ENCODE measurements at regions not wholly inside any gene's neighbourhood (a gene's known extent, or its start where the extent isn't known, plus 50 kb on each side); places are given as distances from the start of the nearest gene placed in this dataset.

DNA sequence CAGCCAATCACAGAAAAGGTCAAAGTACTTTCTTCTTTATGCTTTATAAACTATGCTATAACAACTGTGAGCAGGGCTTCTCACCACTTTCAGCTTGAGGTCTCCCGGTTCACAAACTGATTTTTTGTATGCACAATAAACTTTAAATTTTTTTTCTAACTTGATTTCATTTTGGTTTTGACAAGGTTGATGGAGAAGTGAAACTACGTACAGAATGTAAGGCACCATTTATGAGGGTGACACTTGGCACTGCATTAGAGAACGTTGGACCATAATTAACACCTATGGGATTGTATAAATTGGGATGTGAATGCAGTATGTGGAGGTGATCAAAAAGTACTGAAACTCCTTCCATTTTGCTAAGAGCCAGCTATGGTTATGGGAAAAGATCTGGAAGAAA lies 857.9 kb upstream of the HTR2C start:
- Histone ChIP-seq H3K27me3 (ENCODE audit: control insufficient read depth, insufficient read depth, low read length) (no peaks in the 10 kb centered on the region), H3K9me3 (ENCODE audit: control insufficient read depth, insufficient read depth, low read length) (no peaks in the 10 kb centered on the region), H3K36me3 (ENCODE audit: control insufficient read depth, insufficient read depth, low read length) (no peaks in the 10 kb centered on the region), H3K4me1 (ENCODE audit: control insufficient read depth, insufficient read depth, low read length) (no peaks in the 10 kb centered on the region), H3K9ac (ENCODE audit: low read depth, low read length) (no peak overlapping the region), H3K4me3 (ENCODE audit: low read depth, low read length) (no peak overlapping the region)

DNA sequence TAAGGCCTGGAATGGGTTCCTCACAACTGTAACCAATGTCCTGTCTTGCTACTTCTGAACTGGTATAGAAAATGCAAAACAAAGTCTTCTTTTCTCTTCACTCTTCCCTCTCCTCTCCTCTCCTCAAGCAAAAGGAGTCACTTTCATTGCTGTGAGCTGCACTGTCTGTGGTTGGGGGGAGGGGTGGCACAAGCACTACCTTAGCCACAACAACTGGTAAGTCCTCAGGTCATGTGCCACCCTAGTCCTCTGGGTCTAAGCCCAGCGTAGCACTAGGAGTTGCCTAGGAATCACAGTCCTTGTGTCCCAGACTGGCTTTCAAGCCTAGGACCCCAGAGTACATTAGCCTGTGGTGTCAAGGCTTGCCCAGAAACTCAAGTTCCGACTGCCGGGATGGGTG lies 859.3 kb upstream of the AMOT start:
- Histone ChIP-seq H3K4me1 (ENCODE audit: control insufficient read depth, insufficient read depth, low read length) (no peaks in the 10 kb centered on the region), H3K27me3 (ENCODE audit: control insufficient read depth, insufficient read depth, low read length) (no peaks in the 10 kb centered on the region), H3K9ac (ENCODE audit: low read depth, low read length) (no peak overlapping the region), H3K36me3 (ENCODE audit: control insufficient read depth, insufficient read depth, low read length) (peaks cover 2% of the 10 kb centered on the region), H3K9me3 (ENCODE audit: control insufficient read depth, insufficient read depth, low read length) (peaks cover 5% of the 10 kb centered on the region), H3K4me3 (ENCODE audit: low read depth, low read length) (no peak overlapping the region)

DNA sequence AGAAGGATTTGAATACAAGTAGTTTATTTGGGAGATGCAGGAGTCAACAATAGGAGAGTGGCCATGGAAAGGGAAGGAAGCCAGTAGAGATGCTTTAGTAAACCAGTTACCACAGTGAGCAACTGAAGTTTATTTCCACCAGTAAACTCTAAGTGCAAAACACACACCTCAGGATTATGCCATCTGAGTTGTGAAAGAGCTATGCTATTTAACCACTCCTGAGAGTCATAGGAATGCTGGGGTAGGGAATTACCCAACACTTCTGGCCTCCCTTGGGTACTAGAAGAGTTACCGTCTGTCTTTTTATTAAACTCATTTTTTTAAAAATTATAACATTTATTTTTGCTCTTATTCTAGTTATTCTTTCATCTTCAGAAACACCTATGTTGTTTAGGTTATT lies 834.6 kb upstream of the AMOT start:
- peaks cover 10% of the 10 kb centered on the region for H3K4me1 ChIP-seq (ENCODE audit: control insufficient read depth, insufficient read depth, low read length)
- no peaks in the 10 kb centered on the region for H3K27me3 ChIP-seq (ENCODE audit: control insufficient read depth, insufficient read depth, low read length)
- H3K9me3 ChIP-seq (ENCODE audit: control insufficient read depth, insufficient read depth, low read length) = no peaks in the 10 kb centered on the region
- no peak overlapping the region for H3K9ac ChIP-seq (ENCODE audit: low read depth, low read length)
- H3K36me3 ChIP-seq (ENCODE audit: control insufficient read depth, insufficient read depth, low read length) = no peaks in the 10 kb centered on the region
- no peak overlapping the region for H3K4me3 ChIP-seq (ENCODE audit: low read depth, low read length)

DNA sequence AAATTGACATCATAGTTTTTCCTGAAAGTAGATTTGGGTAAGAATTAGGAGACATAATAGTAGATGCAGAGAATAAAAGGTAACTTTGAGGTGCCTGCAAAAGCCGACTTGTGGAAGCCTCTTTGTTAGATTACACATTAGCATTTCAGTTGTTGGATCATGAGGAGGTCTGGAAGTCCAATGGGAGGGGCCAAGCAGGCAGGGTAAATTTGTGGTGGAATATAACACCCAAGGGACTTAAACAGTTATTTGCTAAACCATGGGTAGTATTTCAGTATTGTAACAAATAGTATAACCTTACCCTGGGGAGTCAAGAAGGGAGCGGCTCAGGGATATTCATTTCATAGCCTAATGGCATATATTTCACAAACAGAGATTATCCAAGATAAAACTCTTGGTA lies 810.7 kb upstream of the AMOT start:
- Histone ChIP-seq H3K9me3 (ENCODE audit: control insufficient read depth, insufficient read depth, low read length) (no peaks in the 10 kb centered on the region), H3K27me3 (ENCODE audit: control insufficient read depth, insufficient read depth, low read length) (no peaks in the 10 kb centered on the region), H3K9ac (ENCODE audit: low read depth, low read length) (no peak overlapping the region), H3K4me1 (ENCODE audit: control insufficient read depth, insufficient read depth, low read length) (peaks cover 10% of the 10 kb centered on the region), H3K4me3 (ENCODE audit: low read depth, low read length) (no peak overlapping the region), H3K36me3 (ENCODE audit: control insufficient read depth, insufficient read depth, low read length) (no peaks in the 10 kb centered on the region)

DNA sequence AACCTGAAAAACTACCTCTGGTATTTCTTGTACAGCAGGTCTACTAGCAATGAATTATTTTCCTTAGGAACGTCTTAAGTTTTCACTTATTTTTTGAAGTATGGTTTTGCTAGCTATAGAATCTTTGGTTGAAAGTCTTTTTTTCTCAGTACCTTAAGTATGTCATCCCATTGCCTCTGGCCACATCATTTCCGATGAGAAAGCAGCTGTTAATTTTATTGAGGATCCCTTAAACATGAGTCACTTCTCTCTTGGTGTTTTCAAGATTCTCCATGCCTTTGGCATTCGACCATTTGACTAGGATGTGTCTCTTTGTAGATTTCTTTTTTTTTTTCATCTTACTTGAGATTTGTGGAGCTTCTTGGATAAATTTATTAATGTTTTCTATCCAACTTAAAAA lies 803.8 kb upstream of the AMOT start:
- Histone ChIP-seq H3K36me3 (ENCODE audit: control insufficient read depth, insufficient read depth, low read length) (no peaks in the 10 kb centered on the region), H3K9me3 (ENCODE audit: control insufficient read depth, insufficient read depth, low read length) (no peaks in the 10 kb centered on the region), H3K27me3 (ENCODE audit: control insufficient read depth, insufficient read depth, low read length) (no peaks in the 10 kb centered on the region), H3K4me1 (ENCODE audit: control insufficient read depth, insufficient read depth, low read length) (no peaks in the 10 kb centered on the region), H3K9ac (ENCODE audit: low read depth, low read length) (no peak overlapping the region), H3K4me3 (ENCODE audit: low read depth, low read length) (no peak overlapping the region)

DNA sequence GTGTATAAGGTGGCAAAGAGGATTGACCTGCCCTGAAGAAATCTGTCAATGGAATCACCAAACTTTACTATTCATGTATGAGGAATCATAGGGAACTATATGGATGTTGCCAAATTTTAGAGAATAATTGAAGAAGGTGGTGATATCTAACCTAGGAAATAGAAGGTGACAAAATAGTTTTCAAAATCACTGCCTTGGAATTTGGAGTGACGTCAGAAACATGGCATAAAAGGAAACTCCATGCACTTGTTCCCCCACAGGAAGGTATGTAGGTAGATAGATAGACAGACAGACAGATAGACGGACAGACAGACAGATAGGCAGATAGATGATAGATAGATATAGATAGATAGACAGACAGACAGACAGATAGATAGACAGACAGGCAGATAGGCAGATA lies 793.9 kb upstream of the AMOT start:
- Histone ChIP-seq H3K9ac (ENCODE audit: low read depth, low read length) (no peak overlapping the region), H3K9me3 (ENCODE audit: control insufficient read depth, insufficient read depth, low read length) (no peaks in the 10 kb centered on the region), H3K36me3 (ENCODE audit: control insufficient read depth, insufficient read depth, low read length) (no peaks in the 10 kb centered on the region), H3K4me1 (ENCODE audit: control insufficient read depth, insufficient read depth, low read length) (no peaks in the 10 kb centered on the region), H3K27me3 (ENCODE audit: control insufficient read depth, insufficient read depth, low read length) (no peaks in the 10 kb centered on the region), H3K4me3 (ENCODE audit: low read depth, low read length) (no peak overlapping the region)

DNA sequence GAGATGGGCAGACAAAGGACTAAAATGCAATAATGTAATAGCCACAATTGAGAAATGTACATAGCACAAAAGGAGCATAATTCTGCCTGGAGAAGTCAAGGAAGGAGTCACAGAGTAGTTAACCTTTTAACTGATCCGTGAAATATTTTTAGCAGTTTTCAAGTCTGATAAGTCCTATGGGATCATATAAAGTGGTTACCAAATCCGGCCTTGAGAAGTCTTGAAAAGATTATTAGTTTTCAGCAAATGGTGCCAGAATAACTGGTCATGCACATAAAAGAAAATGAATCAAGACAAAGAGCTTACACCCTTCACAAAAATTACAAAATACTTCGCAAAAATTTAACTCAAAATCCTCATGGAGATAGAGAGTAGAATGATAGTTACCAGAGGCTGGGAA lies 788.7 kb upstream of the AMOT start:
- no peak overlapping the region for H3K4me3 ChIP-seq (ENCODE audit: low read depth, low read length)
- no peak overlapping the region for H3K9ac ChIP-seq (ENCODE audit: low read depth, low read length)
- H3K9me3 ChIP-seq (ENCODE audit: control insufficient read depth, insufficient read depth, low read length) = no peaks in the 10 kb centered on the region
- H3K4me1 ChIP-seq (ENCODE audit: control insufficient read depth, insufficient read depth, low read length) = no peaks in the 10 kb centered on the region
- H3K36me3 ChIP-seq (ENCODE audit: control insufficient read depth, insufficient read depth, low read length) = no peaks in the 10 kb centered on the region
- H3K27me3 ChIP-seq (ENCODE audit: control insufficient read depth, insufficient read depth, low read length) = no peaks in the 10 kb centered on the region

DNA sequence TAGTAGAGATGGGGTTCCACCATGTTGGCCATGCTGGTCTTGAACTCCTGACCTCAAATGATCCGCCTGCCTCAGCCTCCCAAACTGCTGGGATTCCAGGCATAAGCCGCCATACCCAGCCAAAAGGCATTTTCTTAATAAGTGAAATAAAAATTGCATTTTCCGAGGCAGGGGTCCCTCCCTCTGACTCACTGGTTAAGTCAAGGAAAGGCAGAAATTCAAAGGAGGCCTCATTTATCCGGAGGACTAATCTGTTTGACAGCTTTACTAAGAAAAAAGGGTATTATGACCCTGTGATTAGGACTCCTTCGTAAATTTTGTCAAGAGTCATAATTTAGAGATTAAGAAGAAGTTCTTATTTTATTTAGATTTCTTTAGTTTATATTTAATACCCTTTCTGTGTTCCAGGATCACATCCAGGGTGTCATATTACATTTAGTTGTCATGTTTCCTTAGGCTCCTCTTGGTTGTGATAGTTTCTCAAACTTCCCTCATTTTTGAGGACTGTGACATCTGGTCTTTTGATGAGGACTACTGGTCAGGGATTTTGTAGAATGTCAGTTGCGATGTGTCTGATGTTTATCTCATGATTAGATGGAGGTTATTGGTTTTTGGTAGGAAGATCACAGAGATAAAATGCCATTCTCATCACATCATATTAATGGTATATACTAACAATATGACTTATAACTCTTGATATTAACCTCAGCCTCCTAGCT lies 753.7 kb upstream of the AMOT start:
- Histone ChIP-seq H3K4me1 (ENCODE audit: control insufficient read depth, insufficient read depth, low read length) (no peaks in the 10 kb centered on the region), H3K9me3 (ENCODE audit: control insufficient read depth, insufficient read depth, low read length) (no peaks in the 10 kb centered on the region), H3K36me3 (ENCODE audit: control insufficient read depth, insufficient read depth, low read length) (no peaks in the 10 kb centered on the region), H3K27me3 (ENCODE audit: control insufficient read depth, insufficient read depth, low read length) (no peaks in the 10 kb centered on the region), H3K9ac (ENCODE audit: low read depth, low read length) (no peak overlapping the region), H3K4me3 (ENCODE audit: low read depth, low read length) (no peak overlapping the region)

DNA sequence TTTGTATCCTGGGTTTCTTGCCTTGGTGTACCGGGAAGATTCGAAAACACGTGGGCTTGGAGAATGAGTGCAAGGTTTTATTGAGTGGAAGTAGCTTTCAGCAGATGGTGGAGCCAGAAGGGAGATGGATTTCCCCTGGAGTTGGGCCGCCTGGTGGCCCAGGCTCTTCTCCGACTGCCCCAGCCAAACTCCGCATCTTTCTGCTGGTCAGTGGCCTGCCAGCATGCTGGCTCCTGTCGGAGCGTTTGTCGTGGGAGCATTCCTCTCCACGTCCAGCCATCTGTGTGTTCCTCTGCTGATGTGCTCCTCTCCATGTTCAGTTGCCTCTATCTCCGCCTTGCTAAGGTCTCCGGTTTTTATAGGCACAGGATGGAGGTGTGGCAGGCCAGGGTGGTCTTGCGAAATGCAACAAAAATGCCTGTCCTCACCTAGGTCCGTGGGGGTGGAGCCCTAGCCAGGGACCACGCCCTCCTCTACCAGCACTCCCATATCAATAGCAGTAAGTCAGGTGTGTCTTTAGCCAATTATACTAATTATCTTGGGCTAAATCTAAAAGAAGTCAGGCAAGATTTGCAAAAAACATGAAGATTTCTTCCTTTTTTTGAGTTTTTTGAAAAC lies 745.8 kb upstream of the AMOT start:
- no peaks in the 10 kb centered on the region for H3K27me3 ChIP-seq (ENCODE audit: control insufficient read depth, insufficient read depth, low read length)

DNA sequence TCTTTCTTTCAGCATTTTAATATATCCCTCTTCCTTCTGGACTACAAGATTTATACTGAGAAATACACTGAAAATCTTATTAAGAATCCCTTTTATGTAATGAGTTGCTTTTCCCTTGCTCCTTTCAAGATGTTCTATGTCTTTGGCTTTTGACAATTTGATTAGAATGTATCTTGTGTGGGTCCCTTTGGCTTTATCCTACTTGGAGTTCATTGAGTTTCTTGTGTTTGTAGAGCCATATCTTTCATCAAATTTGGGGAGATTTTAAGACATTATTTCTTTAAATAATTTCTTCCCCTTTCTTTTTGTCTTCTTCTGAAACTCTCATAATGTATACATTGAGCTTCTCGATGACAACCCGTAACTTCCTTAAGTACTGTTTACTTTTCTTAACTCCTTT lies 739.9 kb upstream of the AMOT start:
- Histone ChIP-seq H3K9ac (ENCODE audit: low read depth, low read length) (no peak overlapping the region), H3K4me1 (ENCODE audit: control insufficient read depth, insufficient read depth, low read length) (no peaks in the 10 kb centered on the region), H3K27me3 (ENCODE audit: control insufficient read depth, insufficient read depth, low read length) (no peaks in the 10 kb centered on the region), H3K36me3 (ENCODE audit: control insufficient read depth, insufficient read depth, low read length) (no peaks in the 10 kb centered on the region), H3K9me3 (ENCODE audit: control insufficient read depth, insufficient read depth, low read length) (no peaks in the 10 kb centered on the region), H3K4me3 (ENCODE audit: low read depth, low read length) (no peak overlapping the region)

More for the DNA sequence above, 745.8 kb upstream of the AMOT start:
- no peaks in the 10 kb centered on the region for H3K36me3 ChIP-seq (ENCODE audit: control insufficient read depth, insufficient read depth, low read length)
- no peaks in the 10 kb centered on the region for H3K9me3 ChIP-seq (ENCODE audit: control insufficient read depth, insufficient read depth, low read length)
- H3K9ac ChIP-seq (ENCODE audit: low read depth, low read length) = no peak overlapping the region
- no peak overlapping the region for H3K4me3 ChIP-seq (ENCODE audit: low read depth, low read length)
- H3K4me1 ChIP-seq (ENCODE audit: control insufficient read depth, insufficient read depth, low read length) = no peaks in the 10 kb centered on the region

DNA sequence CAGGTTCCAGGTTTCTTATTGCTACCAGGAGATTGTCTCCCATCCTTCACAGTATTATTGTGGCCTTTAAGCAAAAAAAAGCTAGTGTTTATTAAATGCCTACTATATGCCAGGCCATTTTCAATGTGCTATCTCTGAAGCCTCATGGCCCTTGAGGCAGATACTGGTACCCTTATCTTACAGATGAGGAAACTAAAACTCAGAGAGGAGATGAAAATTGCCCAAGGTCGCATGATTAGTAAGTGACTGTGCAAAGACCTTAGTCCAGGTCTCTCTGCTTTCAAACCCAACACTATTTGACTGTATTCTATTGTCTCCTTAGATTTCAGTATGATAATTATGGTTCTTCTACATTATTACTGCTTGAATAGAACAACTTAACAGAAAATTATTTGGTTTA lies 717.9 kb upstream of the AMOT start:
- no peaks in the 10 kb centered on the region for H3K9me3 ChIP-seq (ENCODE audit: control insufficient read depth, insufficient read depth, low read length)
- H3K27me3 ChIP-seq (ENCODE audit: control insufficient read depth, insufficient read depth, low read length) = no peaks in the 10 kb centered on the region
- H3K36me3 ChIP-seq (ENCODE audit: control insufficient read depth, insufficient read depth, low read length) = no peaks in the 10 kb centered on the region
- no peak overlapping the region for H3K9ac ChIP-seq (ENCODE audit: low read depth, low read length)
- no peak overlapping the region for H3K4me3 ChIP-seq (ENCODE audit: low read depth, low read length)
- no peaks in the 10 kb centered on the region for H3K4me1 ChIP-seq (ENCODE audit: control insufficient read depth, insufficient read depth, low read length)

DNA sequence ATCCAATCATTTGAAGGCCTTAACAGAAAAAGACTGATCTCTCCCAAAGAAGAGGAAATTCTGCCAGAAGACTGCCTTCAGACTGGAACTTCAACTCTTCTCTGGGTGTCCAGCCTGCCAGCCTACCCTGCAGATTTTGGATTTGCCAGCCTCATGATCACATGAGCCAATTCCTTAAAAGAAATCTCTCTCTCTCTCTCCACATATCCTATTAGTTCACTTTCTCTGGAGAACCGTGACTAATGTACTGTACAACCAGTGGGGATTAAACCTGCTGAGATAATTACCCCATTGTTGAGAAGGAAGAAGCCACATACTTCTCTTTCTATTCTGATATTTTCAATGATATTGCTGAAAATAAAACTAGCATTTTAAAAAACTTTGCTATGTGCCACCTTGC lies 711.3 kb upstream of the AMOT start:
- Histone ChIP-seq H3K27me3 (ENCODE audit: control insufficient read depth, insufficient read depth, low read length) (no peaks in the 10 kb centered on the region), H3K4me3 (ENCODE audit: low read depth, low read length) (no peak overlapping the region), H3K9ac (ENCODE audit: low read depth, low read length) (no peak overlapping the region), H3K4me1 (ENCODE audit: control insufficient read depth, insufficient read depth, low read length) (peaks cover 7% of the 10 kb centered on the region), H3K9me3 (ENCODE audit: control insufficient read depth, insufficient read depth, low read length) (no peaks in the 10 kb centered on the region), H3K36me3 (ENCODE audit: control insufficient read depth, insufficient read depth, low read length) (no peaks in the 10 kb centered on the region)

All from iPS-15b (cell line).